ENCODE measurements at regions not wholly inside any gene's neighbourhood (a gene's known extent, or its start where the extent isn't known, plus 50 kb on each side); places are given as distances from the start of the nearest gene placed in this dataset.
"Not testable (repeated sequence)": the region's sequence is repeated elsewhere in the genome, so short reads cannot be mapped to it uniquely, and the experiment has no call there.

GRCh38 chr11:67774175-67774574 is 99.8 kb upstream of the ALDH3B2 start:
- TF ChIP-seq CTCF (IDR thresholded peaks at IDR 0.05; ENCODE audit: extremely low read depth in 1 of 2, insufficient read depth in 1 of 2, low read depth in 1 of 2, low read length in 2 of 2); POLR2AphosphoS5 (IDR thresholded peaks at IDR 0.05; ENCODE audit: insufficient read depth, low read depth, low read length): not testable (repeated sequence)
